Urinary bladder (tissue), 3 donors: ENCODE measurements at regions not wholly inside any gene's neighbourhood (a gene's known extent, or its start where the extent isn't known, plus 50 kb on each side); places are given as distances from the start of the nearest gene placed in this dataset.
A peak's percentile ranks its signal among the peaks of the same experiment; 100 is the strongest.

Experiments used
- DNase-seq: peaks from one replicate; pipeline ENCODE4 v3.0.0-alpha.2; 2015; ENCODE audit errors: extremely low spot score
- H3K27ac ChIP-seq: one replicate; pipeline ENCODE4 v1.5.1; 2013; ENCODE audit warnings: low read depth, mild to moderate bottlenecking, moderate library complexity
- H3K36me3 ChIP-seq: one replicate; pipeline ENCODE4 v1.6.1; 2013; ENCODE audit warnings: mild to moderate bottlenecking, moderate library complexity; ENCODE audit not compliant: insufficient read depth
- H3K4me1 ChIP-seq: one replicate; pipeline ENCODE4 v1.6.1; 2013; ENCODE audit warnings: mild to moderate bottlenecking, moderate library complexity; ENCODE audit not compliant: insufficient read depth
- H3K4me3 ChIP-seq: one replicate; pipeline ENCODE4 v1.5.1; 2013; ENCODE audit warnings: low read depth, low read length
- WGBS: extraction: QIAGEN DNeasy Blood & Tissue Kit; methylation state at CpG from one replicate; pipeline ENCODE4 v1.1.7; 2013; 5-methylcytosine and 5-hydroxymethylcytosine counted together
- donor health status: healthy with polysubstance abuse.
- donor health status: healthy.

GRCh38 chr6:163834226-163834970, 419.9 kb downstream of the QKI start:
- WGBS, result 85% methylated on average over 46 of the region's 46 CpGs
- no peaks in the 10 kb centered on the region for H3K4me1 ChIP-seq
- H3K27ac ChIP-seq, result no peak overlapping the region
- H3K36me3 ChIP-seq, result no peaks in the 10 kb centered on the region
- DNase-seq, result no peak
- no peak overlapping the region for H3K4me3 ChIP-seq

- H3K36me3 ChIP-seq, result no peaks in the 10 kb centered on the region
- no peaks in the 10 kb centered on the region for H3K4me1 ChIP-seq
- 93% methylated on average over 2 of the region's 2 CpGs for WGBS
- H3K4me3 ChIP-seq, result no peak overlapping the region
- no peak overlapping the region for H3K27ac ChIP-seq
- no peak for DNase-seq
Observed at GRCh38 chr6:163831736-163832135, 417.2 kb downstream of the QKI start.

- Histone ChIP-seq H3K4me1 (no peaks in the 10 kb centered on the region), H3K4me3 (no peak overlapping the region), H3K36me3 (no peaks in the 10 kb centered on the region), H3K27ac (no peak overlapping the region)
- 82% methylated on average over 4 of the region's 4 CpGs for WGBS
- no peak for DNase-seq
Observed at GRCh38 chr6:163830641-163831040, 416.1 kb downstream of the QKI start.

GRCh38 chr6:163828038-163828795, 413.7 kb downstream of the QKI start:
- no peaks in the 10 kb centered on the region for H3K4me1 ChIP-seq
- WGBS, result 77% methylated on average over 14 of the region's 14 CpGs
- no peak overlapping the region for H3K4me3 ChIP-seq
- no peak overlapping the region for H3K27ac ChIP-seq
- no peaks in the 10 kb centered on the region for H3K36me3 ChIP-seq
- DNase-seq, result no peak

DNA sequence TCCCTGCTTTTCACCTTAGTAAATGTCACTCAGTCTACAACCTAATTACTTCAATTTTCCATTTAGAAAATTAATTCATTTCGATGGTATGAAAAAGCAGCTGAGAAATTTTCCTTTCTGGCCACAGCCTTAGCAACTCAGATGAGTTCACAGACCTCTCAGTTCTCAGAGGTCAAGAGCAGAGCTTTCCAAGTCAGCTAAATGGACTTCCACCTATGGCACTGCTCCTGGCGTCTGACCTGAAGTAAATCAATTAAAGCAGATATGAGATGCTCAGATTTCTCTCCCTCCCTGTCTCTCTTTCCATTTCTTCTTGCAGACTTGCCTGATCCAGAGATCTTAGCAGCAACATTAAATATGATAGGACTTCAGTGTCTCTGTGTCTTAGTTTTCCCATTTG, 412.6 kb downstream of the QKI start:
- Histone ChIP-seq H3K36me3 (no peaks in the 10 kb centered on the region), H3K4me3 (no peak overlapping the region), H3K4me1 (no peaks in the 10 kb centered on the region), H3K27ac (no peak overlapping the region)
- no peak for DNase-seq
- 61% methylated on average over 2 of the region's 2 CpGs for WGBS

GRCh38 chr6:163826629-163827028, 412.1 kb downstream of the QKI start:
- H3K4me1 ChIP-seq, result no peaks in the 10 kb centered on the region
- no peak overlapping the region for H3K4me3 ChIP-seq
- H3K36me3 ChIP-seq, result no peaks in the 10 kb centered on the region
- 92% methylated on average over 8 of the region's 8 CpGs for WGBS
- H3K27ac ChIP-seq, result no peak overlapping the region
- no peak for DNase-seq

DNA sequence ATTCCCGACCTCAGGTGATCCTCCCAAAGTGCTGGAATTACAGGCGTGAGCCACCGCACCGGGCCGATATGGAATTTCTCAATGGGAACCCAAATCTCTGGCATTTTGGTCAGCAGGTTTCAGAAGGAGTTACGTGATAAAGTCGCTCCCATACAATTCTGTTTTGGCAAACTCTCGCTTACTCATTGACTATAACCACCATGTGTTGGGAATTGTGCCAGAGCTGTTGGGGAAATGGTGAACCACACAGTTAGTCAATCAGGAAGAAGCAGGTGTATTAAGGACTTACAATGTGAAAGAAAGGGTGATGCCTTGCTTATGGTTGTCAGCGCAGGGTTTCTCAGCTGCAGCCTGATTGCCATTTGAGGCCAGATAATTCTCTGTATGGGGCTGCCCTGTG, 410.5 kb downstream of the QKI start:
- no peak overlapping the region for H3K27ac ChIP-seq

GRCh38 chr6:163823577-163823976, 409.1 kb downstream of the QKI start:
- no peaks in the 10 kb centered on the region for H3K36me3 ChIP-seq
- no peaks in the 10 kb centered on the region for H3K4me1 ChIP-seq
- WGBS, result 65% methylated on average over 5 of the region's 5 CpGs
- no peak for DNase-seq
- no peak overlapping the region for H3K27ac ChIP-seq
- H3K4me3 ChIP-seq, result no peak overlapping the region

More for the DNA sequence above, 410.5 kb downstream of the QKI start:
- Histone ChIP-seq H3K4me3 (no peak overlapping the region), H3K4me1 (no peaks in the 10 kb centered on the region), H3K36me3 (no peaks in the 10 kb centered on the region)
- 89% methylated on average over 9 of the region's 9 CpGs for WGBS
- no peak for DNase-seq

- peak; percentile 25 for DNase-seq
- no peaks in the 10 kb centered on the region for H3K36me3 ChIP-seq
- H3K4me3 ChIP-seq, result no peak overlapping the region
- H3K27ac ChIP-seq, result no peak overlapping the region
- no peaks in the 10 kb centered on the region for H3K4me1 ChIP-seq
- WGBS, result 87% methylated on average over 10 of the region's 10 CpGs
Observed at GRCh38 chr6:163820745-163821458, 406.4 kb downstream of the QKI start.

- WGBS, result 95% methylated on average over 17 of the region's 17 CpGs
- Histone ChIP-seq H3K36me3 (no peaks in the 10 kb centered on the region), H3K4me3 (no peak overlapping the region), H3K27ac (no peak overlapping the region), H3K4me1 (no peaks in the 10 kb centered on the region)
- DNase-seq, result no peak
Observed at GRCh38 chr6:163820171-163820570, 405.7 kb downstream of the QKI start.

DNA sequence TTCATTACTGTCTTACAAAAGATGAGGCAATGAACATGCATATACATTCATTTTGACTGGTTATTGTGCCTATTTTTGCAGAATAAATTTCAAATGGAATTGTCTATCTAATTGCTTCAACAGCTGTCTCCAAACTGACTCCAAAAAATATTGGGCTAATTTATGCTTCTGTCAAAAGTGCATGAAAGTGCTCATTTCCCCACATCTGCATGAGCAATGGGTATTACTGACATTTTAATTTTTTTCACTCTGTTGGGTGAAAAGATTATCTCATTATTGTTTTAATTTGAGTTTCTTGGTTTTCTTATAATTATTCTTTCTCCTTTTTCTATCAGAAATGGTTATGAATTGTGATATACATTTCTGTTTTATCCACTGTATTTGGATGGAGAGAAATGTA, 404.2 kb downstream of the QKI start:
- no peak overlapping the region for H3K4me3 ChIP-seq
- no peaks in the 10 kb centered on the region for H3K36me3 ChIP-seq
- H3K4me1 ChIP-seq, result no peaks in the 10 kb centered on the region
- no peak for DNase-seq
- no peak overlapping the region for H3K27ac ChIP-seq

- Histone ChIP-seq H3K4me3 (no peak overlapping the region), H3K27ac (no peak overlapping the region), H3K4me1 (no peaks in the 10 kb centered on the region), H3K36me3 (no peaks in the 10 kb centered on the region)
- WGBS, result 75% methylated on average over 2 of the region's 2 CpGs
- DNase-seq, result no peak
Observed at GRCh38 chr6:163816441-163816840, 401.9 kb downstream of the QKI start.

DNA sequence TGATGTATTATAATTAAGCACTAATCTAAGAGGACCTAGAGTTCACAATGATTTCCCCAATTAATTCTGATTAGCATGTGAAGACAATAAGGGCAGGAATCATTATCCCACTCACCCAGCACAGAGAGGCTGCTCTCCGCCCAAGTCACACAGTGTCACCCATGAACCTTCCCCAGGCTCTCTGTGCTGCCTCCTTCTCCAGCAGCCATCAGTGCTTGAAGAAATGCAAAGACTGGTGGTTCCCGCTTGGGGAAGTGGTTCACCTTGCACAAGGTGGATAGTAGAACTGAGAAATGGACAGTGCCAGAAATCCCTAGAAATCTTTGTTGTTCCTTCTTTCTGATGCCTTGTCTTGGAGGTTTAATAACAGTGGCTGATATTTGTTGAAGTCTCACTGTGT, 401.3 kb downstream of the QKI start:
- DNase-seq, result no peak
- no peak overlapping the region for H3K27ac ChIP-seq
- WGBS, result over 99% methylated on average over 2 of the region's 2 CpGs
- H3K4me1 ChIP-seq, result no peaks in the 10 kb centered on the region
- no peaks in the 10 kb centered on the region for H3K36me3 ChIP-seq
- H3K4me3 ChIP-seq, result no peak overlapping the region
